CD14-positive monocyte (primary cell): ENCODE measurements at regions not wholly inside any gene's neighbourhood (a gene's known extent, or its start where the extent isn't known, plus 50 kb on each side); places are given as distances from the start of the nearest gene placed in this dataset.

Source experiments
- DNase-seq, 3 donors: peaks; one replicate each; pipeline ENCODE4 v3.0.0-alpha.2; 2011 to 2022
- H2AFZ ChIP-seq: 2 replicates; pipeline ENCODE4 v1.6.0; 2012; ENCODE audit warnings: mild to moderate bottlenecking, low read depth, low read length, inconsistent platforms; ENCODE audit not compliant: insufficient read depth, poor library complexity, severe bottlenecking
- H3K27ac ChIP-seq, 2 donors: 1 replicate in 1 of 2; 2 replicates in 1 of 2; pipeline ENCODE4 v1.5.1; 2012 to 2013; ENCODE audit warnings: low read length in 2 of 2, control low read depth in 1 of 2, inconsistent platforms in 1 of 2, low read depth in 1 of 2, mild to moderate bottlenecking in 1 of 2
- H3K27me3 ChIP-seq, 2 donors: one replicate each; pipeline versions ENCODE4 v1.6.0 to v1.6.1; 2011 to 2013; ENCODE audit warnings: low read length in 2 of 2; ENCODE audit not compliant: control insufficient read depth in 2 of 2, insufficient read depth in 2 of 2
- H3K36me3 ChIP-seq, 2 donors: replicated peaks in 1 of 2; 1 replicate in 1 of 2; 2 replicates in 1 of 2; pipeline versions ENCODE4 v1.5.1 to v1.6.1; 2012 to 2013; ENCODE audit warnings: low read length in 2 of 2, control low read depth in 1 of 2, inconsistent platforms in 1 of 2, mild to moderate bottlenecking in 1 of 2; ENCODE audit not compliant: insufficient read depth in 2 of 2, control insufficient read depth in 1 of 2
- H3K4me1 ChIP-seq, 2 donors: 1 replicate in 1 of 2; 2 replicates in 1 of 2; pipeline versions ENCODE4 v1.5.1 to v1.6.1; 2012 to 2013; ENCODE audit warnings: low read length in 2 of 2, control low read depth in 1 of 2, inconsistent platforms in 1 of 2, mild to moderate bottlenecking in 1 of 2, moderate library complexity in 1 of 2; ENCODE audit not compliant: insufficient read depth in 2 of 2, control insufficient read depth in 1 of 2
- H3K4me2 ChIP-seq: replicated peaks from 2 replicates; pipeline ENCODE3; 2012; ENCODE audit warnings: low read length, moderate library complexity, mild to moderate bottlenecking; ENCODE audit not compliant: poor library complexity, severe bottlenecking; ENCODE audit errors: extremely low read depth
- H3K4me3 ChIP-seq, 3 experiments: fragments of 200-600 bp in 1 of 3; sonication (generic) in 1 of 3; replicated peaks in 1 of 3; 1 replicate in 2 of 3; 2 replicates in 1 of 3; pipeline ENCODE4 v1.5.1; 2011 to 2013; ENCODE audit warnings: low read length in 3 of 3, mild to moderate bottlenecking in 3 of 3, control low read depth in 2 of 3, low read depth in 2 of 3, inconsistent platforms in 1 of 3, moderate library complexity in 1 of 3
- H3K79me2 ChIP-seq: 2 replicates; pipeline ENCODE4 v1.6.0; 2012; ENCODE audit warnings: mild to moderate bottlenecking, control low read depth, inconsistent platforms, low read length, moderate library complexity; ENCODE audit not compliant: insufficient read depth
- H3K9ac ChIP-seq: 2 replicates; pipeline ENCODE4 v1.6.0; 2017; ENCODE audit warnings: low read length, mild to moderate bottlenecking; ENCODE audit not compliant: insufficient read depth, poor library complexity, severe bottlenecking
- H3K9me3 ChIP-seq, 2 donors: replicated peaks in 1 of 2; 1 replicate in 1 of 2; 2 replicates in 1 of 2; pipeline versions ENCODE4 v1.5.1 to v1.6.1; 2012 to 2013; ENCODE audit warnings: low read length in 2 of 2, control low read depth in 1 of 2; ENCODE audit not compliant: control insufficient read depth in 1 of 2, insufficient read depth in 1 of 2
- H4K20me1 ChIP-seq: 2 replicates; pipeline ENCODE4 v1.6.0; 2012; ENCODE audit warnings: mild to moderate bottlenecking, low read length, control low read depth, moderate library complexity; ENCODE audit not compliant: insufficient read depth
- H3K27ac Mint-ChIP-seq, 7 donors: one replicate each; pipeline ENCODE4 v1.8.0; 2020; ENCODE audit warnings: mild to moderate bottlenecking in 7 of 7, mixed read lengths in 7 of 7, moderate library complexity in 6 of 7, inconsistent platforms in 2 of 7
- H3K27me3 Mint-ChIP-seq, 3 donors: one replicate each; pipeline ENCODE4 v1.8.0; 2021 to 2022; ENCODE audit warnings: low read depth in 3 of 3, mild to moderate bottlenecking in 3 of 3, mixed read lengths in 3 of 3, moderate library complexity in 3 of 3, inconsistent platforms in 1 of 3
- H3K36me3 Mint-ChIP-seq, 2 donors: one replicate each; pipeline ENCODE4 v1.8.0; 2020; ENCODE audit warnings: mixed read lengths in 2 of 2, inconsistent platforms in 1 of 2, mild to moderate bottlenecking in 1 of 2
- H3K4me1 Mint-ChIP-seq: one replicate; pipeline ENCODE4 v1.8.0; 2020; ENCODE audit warnings: mild to moderate bottlenecking, mixed read lengths
- H3K4me3 Mint-ChIP-seq, 2 donors: one replicate each; pipeline ENCODE4 v1.8.0; 2020; ENCODE audit warnings: mild to moderate bottlenecking in 2 of 2, mixed read lengths in 2 of 2, moderate library complexity in 1 of 2
- H3K9me3 Mint-ChIP-seq, 7 donors: one replicate each; pipeline ENCODE4 v1.8.0; 2020 to 2022; ENCODE audit warnings: mixed read lengths in 7 of 7, mild to moderate bottlenecking in 6 of 7, moderate library complexity in 6 of 7, inconsistent platforms in 2 of 7
- CTCF ChIP-seq: fragments of 200-600 bp; IDR thresholded peaks from one replicate; pipeline ENCODE4 v1.8.0; 2022; ENCODE audit warnings: antibody characterized with exemption, mild to moderate bottlenecking
- WGBS: methylation state at CpG from one replicate; pipeline ENCODE4 v1.1.5; 2013; ENCODE audit warnings: missing lambda C conversion rate; ENCODE audit not compliant: insufficient coverage; 5-methylcytosine and 5-hydroxymethylcytosine counted together
- intact Hi-C, 2 donors: fragments of 100-400 bp; cut with micrococcal nuclease; formaldehyde crosslinking; loops; one replicate each; pipeline versions ENCODE4 v1.15.0 to v1.15.1; 2023

GRCh38 chr15:96267463-96267862 is 63.0 kb upstream of the NR2F2 start:
- Mint-ChIP-seq H3K27me3 (peaks cover 0 to 1% (median 0%) of the 10 kb centered on the region in 3 donors), H3K36me3 (no peaks in the 10 kb centered on the region)

DNA sequence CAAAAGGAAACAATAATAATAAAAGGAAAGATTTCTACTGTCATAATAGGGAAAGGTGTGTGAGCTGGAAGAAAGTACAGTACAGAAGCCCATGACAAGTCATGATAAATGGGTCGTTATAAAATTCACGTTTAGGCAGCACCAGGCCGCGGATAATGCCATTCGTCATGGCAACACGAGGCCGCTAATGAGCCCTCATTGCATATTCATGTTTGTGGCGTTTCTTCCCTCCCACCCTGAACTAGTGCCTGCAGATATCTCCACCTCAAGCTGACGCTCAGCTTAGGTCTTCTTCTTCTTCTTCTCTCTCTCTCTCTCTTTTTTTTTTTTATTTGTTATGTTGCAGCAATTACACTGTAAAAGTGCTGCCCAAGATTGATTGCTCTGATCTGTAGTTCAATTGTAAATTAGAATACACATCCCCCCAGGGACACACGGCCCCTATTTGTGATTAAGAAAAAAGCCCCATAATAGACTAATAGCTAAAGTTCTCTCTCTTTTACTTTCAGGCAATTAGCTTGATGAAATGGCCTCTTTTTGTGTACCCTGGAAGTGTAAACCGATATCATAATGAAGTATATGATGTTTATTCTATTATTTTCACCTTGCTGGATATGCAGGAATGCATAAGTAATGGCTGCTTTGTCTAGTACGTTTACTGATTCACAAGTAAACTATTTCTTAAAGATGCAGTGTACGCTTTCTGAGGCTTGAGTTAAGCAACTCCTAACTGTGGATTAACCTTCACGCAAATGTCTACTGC is 61.9 kb upstream of the NR2F2 start:
- H4K20me1 ChIP-seq = no peaks in the 10 kb centered on the region
- H3K4me1 ChIP-seq = no peaks in the 10 kb centered on the region
- no peak overlapping the region for H3K27ac ChIP-seq
- DNase-seq = no peak
- Mint-ChIP-seq H3K27ac (no peak overlapping the region), H3K9me3 (peaks cover 0 to 9% (median 4%) of the 10 kb centered on the region in 7 donors), H3K4me3 (no peak overlapping the region), H3K36me3 (no peaks in the 10 kb centered on the region), H3K27me3 (peaks cover 0 to 1% (median 0%) of the 10 kb centered on the region in 3 donors), H3K4me1 (no peaks in the 10 kb centered on the region)
- H3K36me3 ChIP-seq = no peaks in the 10 kb centered on the region
- no peak for TF ChIP-seq CTCF
- H3K9ac ChIP-seq = no peak overlapping the region
- intact Hi-C loops = no loop called here
- H3K4me3 ChIP-seq = no peak overlapping the region
- H3K79me2 ChIP-seq = no peaks in the 10 kb centered on the region
- peaks cover 0 to 3% of the 10 kb centered on the region in 2 donors for H3K9me3 ChIP-seq
- WGBS = 67% methylated on average over 7 of the region's 14 CpGs
- H2AFZ ChIP-seq = no peak overlapping the region
- H3K27me3 ChIP-seq = no peaks in the 10 kb centered on the region
- no peak overlapping the region for H3K4me2 ChIP-seq

More at GRCh38 chr15:96267463-96267862, 63.0 kb upstream of the NR2F2 start:
- Mint-ChIP-seq H3K4me3 (no peak overlapping the region), H3K4me1 (no peaks in the 10 kb centered on the region), H3K9me3 (peaks cover 0 to 9% (median 4%) of the 10 kb centered on the region in 7 donors), H3K27ac (no peak overlapping the region)
- DNase-seq = no peak
- Histone ChIP-seq H4K20me1 (no peaks in the 10 kb centered on the region), H3K4me2 (no peak overlapping the region), H3K36me3 (no peaks in the 10 kb centered on the region), H3K27me3 (no peaks in the 10 kb centered on the region), H3K79me2 (no peaks in the 10 kb centered on the region), H3K4me1 (no peaks in the 10 kb centered on the region), H3K4me3 (no peak overlapping the region), H3K27ac (no peak overlapping the region), H2AFZ (no peak overlapping the region), H3K9ac (no peak overlapping the region), H3K9me3 (peaks cover 0 to 3% of the 10 kb centered on the region in 2 donors)
- intact Hi-C loops = no loop called here
- no peak for TF ChIP-seq CTCF
- 100% methylated on average over 4 of the region's 4 CpGs for WGBS
